ENCODE measurements at regions not wholly inside any gene's neighbourhood (a gene's known extent, or its start where the extent isn't known, plus 50 kb on each side); places are given as distances from the start of the nearest gene placed in this dataset.

DNA sequence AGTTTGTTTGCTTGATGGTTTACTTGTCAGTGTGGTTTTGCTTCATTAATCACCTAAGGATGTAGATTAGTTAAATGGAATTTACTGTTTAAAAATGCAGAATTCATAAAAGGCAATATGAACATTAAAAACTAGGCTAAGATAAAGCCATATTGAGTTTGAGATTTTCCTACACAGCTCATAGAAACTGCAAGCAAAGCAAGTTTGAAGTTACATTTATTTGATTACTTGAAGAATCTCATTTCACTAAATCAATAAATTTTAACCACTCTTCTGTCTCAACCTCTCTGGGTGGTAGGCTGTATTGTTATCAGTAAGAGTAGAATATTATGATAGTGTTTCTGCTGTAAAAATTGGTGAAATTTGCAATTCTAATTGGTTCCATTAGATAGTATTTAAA lies 1180.7 kb upstream of the SLC10A2 start:
- no peaks in the 10 kb centered on the region for H3K4me1 Mint-ChIP-seq
- no peak for DNase-seq
- H3K27ac Mint-ChIP-seq: no peak overlapping the region
- H3K36me3 Mint-ChIP-seq: no peaks in the 10 kb centered on the region
- H3K9me3 Mint-ChIP-seq: peaks cover 5 to 21% (median 11%) of the 10 kb centered on the region in 6 donors
- H3K27me3 Mint-ChIP-seq (ENCODE audit: low read depth in 3 of 3): peaks cover 0 to 1% (median 0%) of the 10 kb centered on the region in 3 donors
- H3K4me3 Mint-ChIP-seq: no peak overlapping the region

DNA sequence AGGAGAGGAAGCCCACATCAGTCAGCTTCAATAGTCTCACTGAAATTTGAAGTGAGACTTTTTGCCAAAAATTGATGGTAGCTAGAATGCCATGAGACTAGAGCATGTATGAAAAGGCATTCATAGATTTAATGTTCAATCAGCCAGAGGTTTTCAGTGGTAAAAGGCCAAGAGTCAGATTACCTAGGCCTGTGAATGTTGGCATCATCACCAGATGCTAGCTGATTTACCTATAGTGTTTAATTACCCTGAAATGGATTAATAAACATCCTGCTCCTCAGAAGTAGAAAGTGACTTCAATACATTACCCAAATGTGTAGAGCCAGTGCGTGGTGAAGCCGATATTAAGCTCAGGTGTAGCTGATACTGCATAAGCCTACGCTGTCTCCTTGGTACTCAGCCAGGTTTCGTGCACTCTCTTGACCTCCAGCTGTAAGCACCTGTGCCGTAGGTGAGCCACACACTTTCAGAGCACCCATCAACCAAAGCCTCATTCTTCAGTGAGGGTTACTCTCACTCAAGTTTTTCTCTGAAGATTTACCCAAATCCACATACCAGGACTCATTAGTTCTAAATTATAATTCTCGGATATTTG lies 1140.3 kb upstream of the SLC10A2 start:
- DNase-seq: no peak
- Mint-ChIP-seq H3K4me1 (no peaks in the 10 kb centered on the region), H3K27me3 (ENCODE audit: low read depth in 3 of 3) (no peaks in the 10 kb centered on the region), H3K9me3 (peaks cover 8 to 30% (median 13%) of the 10 kb centered on the region in 6 donors), H3K4me3 (no peak overlapping the region), H3K36me3 (no peaks in the 10 kb centered on the region), H3K27ac (no peak overlapping the region)

- Mint-ChIP-seq H3K4me1 (no peaks in the 10 kb centered on the region), H3K36me3 (no peaks in the 10 kb centered on the region), H3K4me3 (no peak overlapping the region), H3K27me3 (ENCODE audit: low read depth in 3 of 3) (no peaks in the 10 kb centered on the region), H3K9me3 (peaks cover 10 to 30% (median 14%) of the 10 kb centered on the region in 6 donors), H3K27ac (no peak overlapping the region)
- no peak for DNase-seq
These were observed 1138.0 kb upstream of the SLC10A2 start for GRCh38 chr13:104204177-104204576.

DNA sequence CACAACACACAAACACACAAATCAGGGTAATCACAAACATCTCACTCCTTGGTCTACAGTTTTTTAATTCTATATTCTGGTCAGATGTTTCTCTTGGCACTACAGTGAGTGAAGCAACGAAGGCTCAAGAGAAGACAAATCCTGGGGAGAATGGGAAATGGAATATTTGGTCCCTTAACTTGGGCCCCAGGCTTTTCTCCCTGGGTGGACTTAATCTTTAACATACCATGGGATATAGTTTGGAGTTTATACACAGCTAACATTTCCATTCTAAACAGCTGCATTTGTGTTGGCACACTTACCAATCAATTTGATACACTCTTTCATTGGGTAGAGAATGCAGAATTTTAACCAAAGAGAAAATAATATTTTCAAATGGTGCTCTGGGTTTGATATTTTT lies 1132.6 kb upstream of the SLC10A2 start:
- no peak for DNase-seq
- peaks cover 9 to 29% (median 13%) of the 10 kb centered on the region in 6 donors for H3K9me3 Mint-ChIP-seq
- no peak overlapping the region for H3K27ac Mint-ChIP-seq
- no peaks in the 10 kb centered on the region for H3K4me1 Mint-ChIP-seq
- no peaks in the 10 kb centered on the region for H3K36me3 Mint-ChIP-seq
- H3K27me3 Mint-ChIP-seq (ENCODE audit: low read depth in 3 of 3): no peaks in the 10 kb centered on the region
- H3K4me3 Mint-ChIP-seq: no peak overlapping the region

DNA sequence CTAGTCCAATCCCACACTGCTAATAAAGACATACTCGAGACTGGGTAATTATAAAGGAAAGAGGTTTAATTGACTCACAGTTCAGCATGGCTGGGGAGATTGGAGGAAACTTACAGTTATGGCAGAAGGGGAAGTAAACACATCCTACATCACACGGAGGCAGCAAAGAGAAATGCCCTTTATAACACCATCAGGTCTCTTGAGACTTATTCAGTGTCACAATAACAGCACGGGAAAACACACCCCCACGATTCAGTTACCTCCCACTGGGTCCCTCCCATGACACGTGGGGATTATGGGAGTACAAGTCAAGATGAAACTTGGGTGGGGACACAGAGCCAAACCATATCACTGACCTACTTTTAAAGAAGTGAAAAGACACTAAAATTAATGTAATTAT lies 1130.4 kb upstream of the SLC10A2 start:
- Mint-ChIP-seq H3K9me3 (peaks cover 8 to 33% (median 16%) of the 10 kb centered on the region in 6 donors), H3K27ac (no peak overlapping the region), H3K4me1 (no peaks in the 10 kb centered on the region)

GRCh38 chr13:104181526-104182231 lies 1115.5 kb upstream of the SLC10A2 start:
- DNase-seq: no peak
- Mint-ChIP-seq H3K4me1 (no peaks in the 10 kb centered on the region), H3K27me3 (ENCODE audit: low read depth in 3 of 3) (no peaks in the 10 kb centered on the region), H3K27ac (no peak overlapping the region), H3K9me3 (peaks cover 4 to 38% (median 7%) of the 10 kb centered on the region in 6 donors), H3K4me3 (no peak overlapping the region), H3K36me3 (no peaks in the 10 kb centered on the region)

More for the DNA sequence above, 1130.4 kb upstream of the SLC10A2 start:
- Mint-ChIP-seq H3K36me3 (peaks cover 0 to 3% (median 0%) of the 10 kb centered on the region in 3 donors), H3K4me3 (no peak overlapping the region), H3K27me3 (ENCODE audit: low read depth in 3 of 3) (no peaks in the 10 kb centered on the region)
- DNase-seq: no peak

GRCh38 chr13:104170980-104171555 lies 1104.9 kb upstream of the SLC10A2 start:
- no peaks in the 10 kb centered on the region for H3K27me3 Mint-ChIP-seq (ENCODE audit: low read depth in 3 of 3)
- no peaks in the 10 kb centered on the region for H3K4me1 Mint-ChIP-seq
- no peak for DNase-seq
- no peaks in the 10 kb centered on the region for H3K36me3 Mint-ChIP-seq
- H3K4me3 Mint-ChIP-seq: no peak overlapping the region
- no peak overlapping the region for H3K27ac Mint-ChIP-seq
- H3K9me3 Mint-ChIP-seq: peaks cover 3 to 34% (median 12%) of the 10 kb centered on the region in 6 donors

- Mint-ChIP-seq H3K27ac (no peak overlapping the region), H3K36me3 (no peaks in the 10 kb centered on the region), H3K4me3 (no peak overlapping the region), H3K9me3 (peaks cover 7 to 17% (median 12%) of the 10 kb centered on the region in 6 donors), H3K4me1 (no peaks in the 10 kb centered on the region), H3K27me3 (ENCODE audit: low read depth in 3 of 3) (no peaks in the 10 kb centered on the region)
- DNase-seq: no peak
These were observed 1097.8 kb upstream of the SLC10A2 start for GRCh38 chr13:104163866-104164630.

GRCh38 chr13:104160536-104160935 lies 1094.3 kb upstream of the SLC10A2 start:
- Mint-ChIP-seq H3K27ac (no peak overlapping the region), H3K36me3 (no peaks in the 10 kb centered on the region), H3K9me3 (peaks cover 8 to 23% (median 10%) of the 10 kb centered on the region in 6 donors), H3K4me3 (no peak overlapping the region), H3K4me1 (no peaks in the 10 kb centered on the region), H3K27me3 (ENCODE audit: low read depth in 3 of 3) (no peaks in the 10 kb centered on the region)
- no peak for DNase-seq

DNA sequence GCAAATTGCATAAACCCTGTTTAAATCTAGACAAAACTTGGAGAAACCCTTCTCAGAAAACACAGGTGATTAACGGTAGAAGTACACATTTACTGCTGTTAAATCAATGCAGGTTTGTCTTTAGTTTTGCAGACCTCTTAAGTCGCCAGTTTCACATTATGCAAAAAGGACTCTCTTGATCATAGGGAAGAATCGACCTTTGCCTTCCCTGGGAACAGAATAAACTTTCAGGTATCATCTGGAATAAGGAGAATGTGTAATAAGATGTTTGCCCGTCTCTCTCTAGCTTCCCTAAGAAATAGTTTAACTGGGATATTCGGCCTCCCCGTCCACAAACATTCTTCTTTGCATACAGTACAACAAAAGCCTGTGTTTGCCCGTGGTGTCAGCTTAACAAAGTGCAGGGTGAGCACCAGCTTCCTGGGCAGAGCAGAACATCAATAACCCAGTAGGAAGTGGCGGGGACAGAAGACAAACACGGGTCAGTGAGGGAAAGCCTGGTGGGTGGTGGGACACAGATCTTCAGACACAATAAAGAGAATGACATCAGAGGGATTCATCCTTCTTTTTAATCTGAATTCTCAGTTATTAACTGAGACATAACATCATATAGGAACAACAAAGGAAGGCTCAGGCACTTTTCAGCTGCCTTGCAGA lies 1077.7 kb upstream of the SLC10A2 start:
- Mint-ChIP-seq H3K4me3 (no peak overlapping the region), H3K27me3 (ENCODE audit: low read depth in 3 of 3) (peaks cover 0 to 1% (median 0%) of the 10 kb centered on the region in 3 donors), H3K27ac (no peak overlapping the region), H3K36me3 (no peaks in the 10 kb centered on the region), H3K4me1 (no peaks in the 10 kb centered on the region), H3K9me3 (peaks cover 2 to 32% (median 7%) of the 10 kb centered on the region in 6 donors)
- DNase-seq: no peak

DNA sequence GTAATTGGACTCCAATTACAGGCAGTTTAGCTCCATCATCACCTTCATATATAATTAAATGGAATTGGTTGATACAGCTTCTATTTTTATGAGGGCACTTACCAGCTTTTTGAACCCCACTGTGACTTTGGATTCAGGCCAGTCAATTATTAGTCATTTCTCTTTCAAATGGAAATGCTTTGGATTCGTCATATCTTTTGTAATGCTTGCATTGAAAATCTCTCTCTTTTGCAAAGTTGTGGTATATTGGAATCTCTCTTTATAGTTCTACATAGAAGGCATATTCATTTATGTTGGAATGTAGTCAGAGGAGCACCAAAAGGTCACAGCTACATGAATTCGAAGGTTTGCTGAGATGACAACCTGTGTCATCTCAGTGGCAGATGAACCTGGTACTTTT lies 1074.3 kb upstream of the SLC10A2 start:
- H3K4me1 Mint-ChIP-seq: no peaks in the 10 kb centered on the region
- no peaks in the 10 kb centered on the region for H3K27me3 Mint-ChIP-seq (ENCODE audit: low read depth in 3 of 3)
- H3K27ac Mint-ChIP-seq: no peak overlapping the region
- no peaks in the 10 kb centered on the region for H3K36me3 Mint-ChIP-seq
- no peak for DNase-seq
- H3K9me3 Mint-ChIP-seq: peaks cover 0 to 21% (median 6%) of the 10 kb centered on the region in 6 donors
- no peak overlapping the region for H3K4me3 Mint-ChIP-seq

GRCh38 chr13:104137416-104137815 lies 1071.2 kb upstream of the SLC10A2 start:
- Mint-ChIP-seq H3K9me3 (peaks cover 0 to 24% (median 8%) of the 10 kb centered on the region in 6 donors), H3K4me3 (no peak overlapping the region), H3K36me3 (peaks cover 0 to 4% (median 0%) of the 10 kb centered on the region in 3 donors), H3K4me1 (no peaks in the 10 kb centered on the region), H3K27me3 (ENCODE audit: low read depth in 3 of 3) (no peaks in the 10 kb centered on the region), H3K27ac (no peak overlapping the region)
- DNase-seq: no peak

GRCh38 chr13:104132849-104133248 lies 1066.6 kb upstream of the SLC10A2 start:
- H3K36me3 Mint-ChIP-seq: peaks cover 0 to 4% (median 0%) of the 10 kb centered on the region in 3 donors
- no peaks in the 10 kb centered on the region for H3K4me1 Mint-ChIP-seq
- no peaks in the 10 kb centered on the region for H3K27me3 Mint-ChIP-seq (ENCODE audit: low read depth in 3 of 3)
- DNase-seq: no peak
- H3K27ac Mint-ChIP-seq: no peak overlapping the region
- H3K9me3 Mint-ChIP-seq: peaks cover 0 to 29% (median 8%) of the 10 kb centered on the region in 6 donors
- H3K4me3 Mint-ChIP-seq: no peak overlapping the region
